Adrenal gland (tissue), 9 donors: ENCODE measurements at regions not wholly inside any gene's neighbourhood (a gene's known extent, or its start where the extent isn't known, plus 50 kb on each side); places are given as distances from the start of the nearest gene placed in this dataset.

Source experiments
- DNase-seq, 7 donors: peaks; one replicate each; pipeline ENCODE4 v3.0.0-alpha.2; 2019 to 2020
- H3K27ac ChIP-seq, 5 donors: fragments of 200-600 bp; sonication (generic) in 4 of 5; 1 replicate in 3 of 5; 2 replicates in 2 of 5; pipeline versions ENCODE4 v1.5.1 to v1.8.0; 2016 to 2020; ENCODE audit warnings: mild to moderate bottlenecking in 1 of 5
- H3K27me3 ChIP-seq: fragments of 200-600 bp; 2 replicates; pipeline ENCODE4 v1.8.0; 2021
- H3K36me3 ChIP-seq, 2 donors: fragments of 200-600 bp; replicated peaks in 1 of 2; 1 replicate in 1 of 2; 2 replicates in 1 of 2; pipeline versions ENCODE4 v1.5.1 to v1.8.0; 2018 to 2022
- H3K4me1 ChIP-seq, 2 donors: fragments of 200-600 bp; replicated peaks in 1 of 2; 1 replicate in 1 of 2; 2 replicates in 1 of 2; pipeline versions ENCODE4 v1.5.1 to v1.8.0; 2018 to 2021
- H3K4me3 ChIP-seq, 4 donors: fragments of 200-600 bp; sonication (generic) in 3 of 4; one replicate each; pipeline ENCODE4 v1.5.1; 2016 to 2018
- H3K9me3 ChIP-seq, 3 donors: fragments of 200-600 bp; sonication (generic) in 1 of 3; replicated peaks in 1 of 3; 1 replicate in 2 of 3; 2 replicates in 1 of 3; pipeline versions ENCODE4 v1.5.1 to v1.8.0; 2016 to 2021
- POLR2A ChIP-seq, 2 donors: fragments of 450-650 bp; IDR thresholded peaks; one replicate each; pipeline ENCODE4 v1.6.1; 2017; ENCODE audit warnings: antibody characterized with exemption in 2 of 2, mild to moderate bottlenecking in 2 of 2, moderate library complexity in 1 of 2
- WGBS, 4 donors: extraction: QIAGEN DNeasy Blood & Tissue Kit in 2 of 4; methylation state at CpG; one replicate each; pipeline versions ENCODE4 v1.1.5 to v1.1.7; 2013 to 2017; 5-methylcytosine and 5-hydroxymethylcytosine counted together
- intact Hi-C, 2 donors: fragments of 100-400 bp; cut with DNase I; formaldehyde crosslinking; loops; one replicate each; pipeline versions ENCODE4 v1.14.1 to v1.15.0; 2022 to 2023
- TF ChIP-seq, protein P1 (sequence below), 6 experiments: fragments of 450-650 bp in 4 of 6; fragments of 200-600 bp in 2 of 6; sonication (generic) in 1 of 6; IDR thresholded peaks; 1 replicate in 5 of 6; 2 replicates in 1 of 6; pipeline versions ENCODE4 v1.5.1 to v1.8.0; 2016 to 2021; ENCODE audit warnings: antibody characterized with exemption in 6 of 6, mild to moderate bottlenecking in 2 of 6, moderate library complexity in 1 of 6
- donor health status: healthy with polysubstance abuse.
- donor health status: Bipolar disorder and iron deficiency.
- donor health status: DM: yes; HTN: yes; CAD: no.
- donor health status: DM: no; HTN: no; CAD: no.
- donor health status: DM: no; HTN: no; CAD: no.

DNA sequence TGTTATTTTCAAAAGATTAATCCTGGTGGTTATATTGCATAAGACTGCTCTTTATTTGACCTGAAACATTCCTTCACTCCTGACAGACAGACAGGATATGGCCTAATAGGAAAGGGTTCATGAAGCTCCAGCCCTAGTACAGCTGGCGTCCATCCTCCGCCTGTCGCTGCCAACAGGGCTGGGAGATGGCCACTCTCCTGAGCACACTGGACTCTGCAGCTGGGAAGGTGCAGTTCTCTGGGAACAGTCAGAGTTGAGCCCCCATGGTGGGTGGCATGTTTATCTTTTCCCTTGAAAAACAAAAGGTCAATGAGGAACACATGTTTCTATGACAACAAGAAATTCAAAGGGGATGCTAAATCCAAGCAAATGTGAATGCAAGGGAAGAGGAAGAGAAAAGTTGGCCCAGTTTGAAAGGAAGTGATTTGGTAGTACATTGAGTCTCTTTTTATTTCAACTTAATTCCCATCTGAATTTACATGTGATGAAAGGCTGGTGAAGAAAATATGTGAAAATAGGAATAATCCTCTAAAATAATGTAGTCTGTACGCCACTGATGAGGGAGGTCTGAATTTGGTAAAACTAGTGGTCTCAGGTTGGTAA is 89.9 kb upstream of the DCN start:
- Histone ChIP-seq H3K4me1 (peaks cover 0 to 6% of the 10 kb centered on the region in 2 donors), H3K9me3 (no peaks in the 10 kb centered on the region), H3K36me3 (no peaks in the 10 kb centered on the region), H3K4me3 (no peak overlapping the region), H3K27ac (peak overlapping the region in 2 of 5 donors; percentile 2 to 57), H3K27me3 (no peaks in the 10 kb centered on the region)
- WGBS, 4 donors, result 52 to 85% (median 69%) methylated on average over 4 of the region's 4 CpGs
- intact Hi-C loops, result no loop called here
- no peak for TF ChIP-seq POLR2A (IDR thresholded peaks at IDR 0.05)
- DNase-seq, result peak in 6 of 7 donors; percentile 29 to 70 (median 58)

- no peak overlapping the region for H3K4me3 ChIP-seq
- H3K27ac ChIP-seq, result no peak overlapping the region
- no peaks in the 10 kb centered on the region for H3K27me3 ChIP-seq
- no peak for DNase-seq
- TF ChIP-seq POLR2A (IDR thresholded peaks at IDR 0.05), result no peak
- TF ChIP-seq, protein P1, sequence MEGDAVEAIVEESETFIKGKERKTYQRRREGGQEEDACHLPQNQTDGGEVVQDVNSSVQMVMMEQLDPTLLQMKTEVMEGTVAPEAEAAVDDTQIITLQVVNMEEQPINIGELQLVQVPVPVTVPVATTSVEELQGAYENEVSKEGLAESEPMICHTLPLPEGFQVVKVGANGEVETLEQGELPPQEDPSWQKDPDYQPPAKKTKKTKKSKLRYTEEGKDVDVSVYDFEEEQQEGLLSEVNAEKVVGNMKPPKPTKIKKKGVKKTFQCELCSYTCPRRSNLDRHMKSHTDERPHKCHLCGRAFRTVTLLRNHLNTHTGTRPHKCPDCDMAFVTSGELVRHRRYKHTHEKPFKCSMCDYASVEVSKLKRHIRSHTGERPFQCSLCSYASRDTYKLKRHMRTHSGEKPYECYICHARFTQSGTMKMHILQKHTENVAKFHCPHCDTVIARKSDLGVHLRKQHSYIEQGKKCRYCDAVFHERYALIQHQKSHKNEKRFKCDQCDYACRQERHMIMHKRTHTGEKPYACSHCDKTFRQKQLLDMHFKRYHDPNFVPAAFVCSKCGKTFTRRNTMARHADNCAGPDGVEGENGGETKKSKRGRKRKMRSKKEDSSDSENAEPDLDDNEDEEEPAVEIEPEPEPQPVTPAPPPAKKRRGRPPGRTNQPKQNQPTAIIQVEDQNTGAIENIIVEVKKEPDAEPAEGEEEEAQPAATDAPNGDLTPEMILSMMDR (IDR thresholded peaks at IDR 0.05), result no peak
- H3K36me3 ChIP-seq, result no peaks in the 10 kb centered on the region
- 70 to 83% (median 77%) methylated on average over 4 of the region's 4 CpGs for WGBS, 4 donors
- no peaks in the 10 kb centered on the region for H3K9me3 ChIP-seq
- peaks cover 0 to 6% of the 10 kb centered on the region in 2 donors for H3K4me1 ChIP-seq
- intact Hi-C loops, result no loop called here
Observed at GRCh38 chr12:91271185-91271584, 88.6 kb upstream of the DCN start.

DNA sequence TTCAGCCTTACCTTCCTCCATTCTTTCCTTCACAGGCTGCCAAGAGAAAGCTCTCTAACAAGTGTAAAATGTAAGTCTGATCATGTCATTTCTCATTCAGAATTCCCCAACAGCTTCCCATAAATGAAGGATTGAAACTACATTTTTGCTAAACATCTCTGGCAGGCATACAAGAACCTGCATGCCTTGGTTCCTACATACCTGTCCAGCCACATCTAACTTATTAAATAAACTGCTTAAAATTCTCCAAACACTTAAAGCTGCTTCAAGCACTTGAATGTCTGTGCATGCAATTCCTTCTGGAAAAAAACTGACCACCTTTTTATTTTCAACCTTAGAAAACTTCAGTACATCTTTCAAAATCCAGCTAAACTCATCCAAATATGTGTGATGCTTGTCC is 84.4 kb upstream of the DCN start:
- no peak overlapping the region for H3K4me3 ChIP-seq
- no peak for TF ChIP-seq POLR2A (IDR thresholded peaks at IDR 0.05)
- TF ChIP-seq, protein P1 (IDR thresholded peaks at IDR 0.05), result no peak
- no peak for DNase-seq
- H3K27ac ChIP-seq, result no peak overlapping the region
- no peaks in the 10 kb centered on the region for H3K36me3 ChIP-seq
- no peaks in the 10 kb centered on the region for H3K9me3 ChIP-seq
- intact Hi-C loops, result no loop called here
- H3K27me3 ChIP-seq, result no peaks in the 10 kb centered on the region
- no peaks in the 10 kb centered on the region for H3K4me1 ChIP-seq

- Histone ChIP-seq H3K27ac (no peak overlapping the region), H3K27me3 (no peaks in the 10 kb centered on the region), H3K9me3 (no peaks in the 10 kb centered on the region), H3K4me1 (no peaks in the 10 kb centered on the region), H3K36me3 (no peaks in the 10 kb centered on the region), H3K4me3 (no peak overlapping the region)
- intact Hi-C loops, result no loop called here
- WGBS, 4 donors, result 63 to 79% (median 75%) methylated on average over 2 of the region's 2 CpGs
- DNase-seq, result no peak
- TF ChIP-seq POLR2A (IDR thresholded peaks at IDR 0.05), result no peak
- TF ChIP-seq, protein P1 (IDR thresholded peaks at IDR 0.05), result no peak
Observed at GRCh38 chr12:91264178-91264577, 81.6 kb upstream of the DCN start.
